ENCODE measurements at regions not wholly inside any gene's neighbourhood (a gene's known extent, or its start where the extent isn't known, plus 50 kb on each side); places are given as distances from the start of the nearest gene placed in this dataset.
"Not testable (repeated sequence)": the region's sequence is repeated elsewhere in the genome, so short reads cannot be mapped to it uniquely, and the experiment has no call there.

GRCh38 chr20:29031262-29031982, 2226.0 kb upstream of the DEFB115 start:
- H3K9me3 Mint-ChIP-seq = peaks cover 16% of the 10 kb centered on the region
- H3K4me1 Mint-ChIP-seq (ENCODE audit: low read depth); H3K27ac Mint-ChIP-seq; H3K36me3 Mint-ChIP-seq (ENCODE audit: low read depth); H3K27me3 Mint-ChIP-seq (ENCODE audit: low read depth); intact Hi-C loops (cut with micrococcal nuclease); DNase-seq; CTCF ChIA-PET; H3K4me3 Mint-ChIP-seq: not testable (repeated sequence)

GRCh38 chr20:29044239-29044638, 2213.2 kb upstream of the DEFB115 start:
- H3K4me1 Mint-ChIP-seq (ENCODE audit: low read depth); H3K9me3 Mint-ChIP-seq; intact Hi-C loops (cut with micrococcal nuclease); CTCF ChIA-PET; DNase-seq; H3K36me3 Mint-ChIP-seq (ENCODE audit: low read depth); H3K27me3 Mint-ChIP-seq (ENCODE audit: low read depth); H3K4me3 Mint-ChIP-seq; H3K27ac Mint-ChIP-seq: not testable (repeated sequence)

- DNase-seq; H3K27me3 Mint-ChIP-seq (ENCODE audit: low read depth); H3K9me3 Mint-ChIP-seq; H3K27ac Mint-ChIP-seq; CTCF ChIA-PET; H3K36me3 Mint-ChIP-seq (ENCODE audit: low read depth); intact Hi-C loops (cut with micrococcal nuclease); H3K4me3 Mint-ChIP-seq; H3K4me1 Mint-ChIP-seq (ENCODE audit: low read depth): not testable (repeated sequence)
Measured at GRCh38 chr20:29050008-29050606, 2207.4 kb upstream of the DEFB115 start.

- H3K36me3 Mint-ChIP-seq (ENCODE audit: low read depth); DNase-seq; H3K27ac Mint-ChIP-seq; H3K4me1 Mint-ChIP-seq (ENCODE audit: low read depth); CTCF ChIA-PET; intact Hi-C loops (cut with micrococcal nuclease); H3K4me3 Mint-ChIP-seq; H3K27me3 Mint-ChIP-seq (ENCODE audit: low read depth): not testable (repeated sequence)
- H3K9me3 Mint-ChIP-seq = peaks cover 14% of the 10 kb centered on the region
Measured at GRCh38 chr20:29057866-29058484, 2199.5 kb upstream of the DEFB115 start.

GRCh38 chr20:29062451-29062850, 2195.0 kb upstream of the DEFB115 start:
- H3K4me1 Mint-ChIP-seq (ENCODE audit: low read depth); H3K36me3 Mint-ChIP-seq (ENCODE audit: low read depth); H3K27me3 Mint-ChIP-seq (ENCODE audit: low read depth); H3K4me3 Mint-ChIP-seq; intact Hi-C loops (cut with micrococcal nuclease); H3K27ac Mint-ChIP-seq; CTCF ChIA-PET; DNase-seq: not testable (repeated sequence)
- peaks cover 24% of the 10 kb centered on the region for H3K9me3 Mint-ChIP-seq

- H3K36me3 Mint-ChIP-seq (ENCODE audit: low read depth); CTCF ChIA-PET; H3K4me3 Mint-ChIP-seq; intact Hi-C loops (cut with micrococcal nuclease); DNase-seq; H3K4me1 Mint-ChIP-seq (ENCODE audit: low read depth); H3K27ac Mint-ChIP-seq; H3K27me3 Mint-ChIP-seq (ENCODE audit: low read depth): not testable (repeated sequence)
- H3K9me3 Mint-ChIP-seq = peaks cover 23% of the 10 kb centered on the region
Measured at GRCh38 chr20:29066341-29066740, 2191.1 kb upstream of the DEFB115 start.

- H3K27ac Mint-ChIP-seq; DNase-seq; CTCF ChIA-PET; H3K4me3 Mint-ChIP-seq; H3K36me3 Mint-ChIP-seq (ENCODE audit: low read depth); H3K27me3 Mint-ChIP-seq (ENCODE audit: low read depth); intact Hi-C loops (cut with micrococcal nuclease); H3K4me1 Mint-ChIP-seq (ENCODE audit: low read depth): not testable (repeated sequence)
- peaks cover 10% of the 10 kb centered on the region for H3K9me3 Mint-ChIP-seq
Measured at GRCh38 chr20:29073640-29074039, 2183.8 kb upstream of the DEFB115 start.

GRCh38 chr20:29079769-29080690, 2177.4 kb upstream of the DEFB115 start:
- CTCF ChIA-PET = no interaction called here
- DNase-seq = peak; percentile 49
- peak overlapping the region; percentile 30 for H3K27ac Mint-ChIP-seq
- H3K9me3 Mint-ChIP-seq = peaks cover 23% of the 10 kb centered on the region
- H3K27me3 Mint-ChIP-seq (ENCODE audit: low read depth) = no peaks in the 10 kb centered on the region
- H3K4me1 Mint-ChIP-seq (ENCODE audit: low read depth) = no peaks in the 10 kb centered on the region
- intact Hi-C loops (cut with micrococcal nuclease) = no loop called here
- H3K4me3 Mint-ChIP-seq = peak overlapping the region; percentile 66
- peaks cover 1% of the 10 kb centered on the region for H3K36me3 Mint-ChIP-seq (ENCODE audit: low read depth)

GRCh38 chr20:29081712-29082111, 2175.8 kb upstream of the DEFB115 start:
- H3K36me3 Mint-ChIP-seq (ENCODE audit: low read depth); H3K4me1 Mint-ChIP-seq (ENCODE audit: low read depth); intact Hi-C loops (cut with micrococcal nuclease); DNase-seq; H3K27ac Mint-ChIP-seq; H3K27me3 Mint-ChIP-seq (ENCODE audit: low read depth); H3K4me3 Mint-ChIP-seq; CTCF ChIA-PET: not testable (repeated sequence)
- H3K9me3 Mint-ChIP-seq = peaks cover 18% of the 10 kb centered on the region

GRCh38 chr20:29085625-29086024, 2171.8 kb upstream of the DEFB115 start:
- Mint-ChIP-seq H3K27ac (no peak overlapping the region), H3K4me3 (no peak overlapping the region), H3K27me3 (ENCODE audit: low read depth) (no peaks in the 10 kb centered on the region), H3K36me3 (ENCODE audit: low read depth) (peaks cover 3% of the 10 kb centered on the region), H3K9me3 (peaks cover 13% of the 10 kb centered on the region), H3K4me1 (ENCODE audit: low read depth) (no peaks in the 10 kb centered on the region)
- intact Hi-C loops (cut with micrococcal nuclease) = no loop called here
- CTCF ChIA-PET = no interaction called here
- DNase-seq = no peak

GRCh38 chr20:29086145-29086718, 2171.2 kb upstream of the DEFB115 start:
- H3K36me3 Mint-ChIP-seq (ENCODE audit: low read depth); CTCF ChIA-PET; H3K4me3 Mint-ChIP-seq; H3K4me1 Mint-ChIP-seq (ENCODE audit: low read depth); H3K27me3 Mint-ChIP-seq (ENCODE audit: low read depth); DNase-seq; intact Hi-C loops (cut with micrococcal nuclease); H3K27ac Mint-ChIP-seq: not testable (repeated sequence)
- H3K9me3 Mint-ChIP-seq = peaks cover 13% of the 10 kb centered on the region

GRCh38 chr20:29086938-29087337, 2170.5 kb upstream of the DEFB115 start:
- Mint-ChIP-seq H3K4me3 (no peak overlapping the region), H3K27me3 (ENCODE audit: low read depth) (no peaks in the 10 kb centered on the region), H3K36me3 (ENCODE audit: low read depth) (peaks cover 3% of the 10 kb centered on the region), H3K4me1 (ENCODE audit: low read depth) (no peaks in the 10 kb centered on the region), H3K9me3 (peaks cover 13% of the 10 kb centered on the region), H3K27ac (no peak overlapping the region)
- CTCF ChIA-PET = no interaction called here
- intact Hi-C loops (cut with micrococcal nuclease) = no loop called here
- DNase-seq = no peak
